Upper lobe of left lung (tissue), 6 donors: ENCODE measurements at regions not wholly inside any gene's neighbourhood (a gene's known extent, or its start where the extent isn't known, plus 50 kb on each side); places are given as distances from the start of the nearest gene placed in this dataset.

Source experiments
- ATAC-seq, 2 donors: fragments of 200-7000 bp; cut with Tn5 transposase; one replicate each; pipeline ENCODE4 v1.9.1; 2022; ENCODE audit warnings: mild to moderate bottlenecking in 2 of 2, moderate library complexity in 2 of 2; ENCODE audit not compliant: low FRiP score in 2 of 2
- DNase-seq, 2 donors: peaks; one replicate each; pipeline ENCODE4 v3.0.0-alpha.2; 2019 to 2020
- H3K27ac ChIP-seq, 4 donors: fragments of 200-600 bp; sonication (generic); one replicate each; pipeline ENCODE4 v1.5.1; 2016 to 2019
- H3K27me3 ChIP-seq, 4 donors: fragments of 200-600 bp; sonication (generic); one replicate each; pipeline ENCODE4 v1.5.1; 2017 to 2019
- H3K36me3 ChIP-seq, 4 donors: fragments of 200-600 bp; sonication (generic); one replicate each; pipeline ENCODE4 v1.5.1; 2016 to 2019
- H3K4me1 ChIP-seq, 4 donors: fragments of 200-600 bp; sonication (generic); one replicate each; pipeline ENCODE4 v1.5.1; 2018 to 2019
- H3K4me3 ChIP-seq, 4 donors: fragments of 200-600 bp; sonication (generic); one replicate each; pipeline ENCODE4 v1.5.1; 2017 to 2019; ENCODE audit warnings: mild to moderate bottlenecking in 2 of 4, moderate library complexity in 1 of 4
- H3K9me3 ChIP-seq, 4 donors: fragments of 200-600 bp; sonication (generic); one replicate each; pipeline ENCODE4 v1.5.1; 2018 to 2019
- EP300 ChIP-seq, 4 donors: sonication (generic); formaldehyde crosslinking; IDR thresholded peaks; one replicate each; pipeline ENCODE4 v1.5.1; 2017; ENCODE audit warnings: antibody characterized with exemption in 4 of 4, control low read depth in 2 of 4
- POLR2A ChIP-seq, 4 donors: fragments of 450-650 bp; IDR thresholded peaks; one replicate each; pipeline ENCODE4 v1.5.1; 2016 to 2017; ENCODE audit warnings: antibody characterized with exemption in 4 of 4, mild to moderate bottlenecking in 2 of 4
- POLR2AphosphoS5 ChIP-seq, 2 donors: sonication (generic); formaldehyde crosslinking; IDR thresholded peaks; one replicate each; pipeline ENCODE4 v1.5.1; 2017; ENCODE audit warnings: antibody characterized with exemption in 2 of 2
- WGBS, 2 donors: methylation state at CpG; one replicate each; pipeline ENCODE4 v1.1.5; 2017 to 2018; 5-methylcytosine and 5-hydroxymethylcytosine counted together
- TF ChIP-seq, protein P1 (sequence below), 6 experiments: fragments of 450-650 bp in 4 of 6; fragments of 200-600 bp in 2 of 6; sonication (generic) in 2 of 6; IDR thresholded peaks; one replicate each; pipeline ENCODE4 v1.5.1; 2016 to 2019; ENCODE audit warnings: antibody characterized with exemption in 6 of 6
- donor health status: DM: no; HTN: no; CAD: no; lungs with moderate emphysema.
- donor health status: DM: no; HTN: yes; CAD: no; lungs with severe emphysema.

DNA sequence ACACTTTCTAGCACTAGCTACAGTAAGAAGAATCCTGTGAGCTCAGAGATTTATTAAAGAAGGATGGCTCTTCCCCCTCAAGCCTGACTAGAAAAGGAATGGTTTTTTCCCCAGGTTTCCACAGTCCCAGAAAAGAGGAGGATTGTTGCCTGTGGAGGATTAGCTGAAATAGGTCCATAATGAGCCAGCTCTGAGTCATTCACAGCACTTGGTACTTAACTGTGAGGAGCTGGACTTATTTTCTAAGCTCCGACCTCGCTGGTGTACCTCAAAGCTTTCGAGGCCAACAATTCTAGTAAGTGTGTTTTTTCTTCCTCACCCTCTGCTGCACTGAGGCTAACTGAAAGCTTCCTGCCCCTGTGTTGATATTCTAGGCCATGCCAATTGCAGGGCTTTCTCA is 222.5 kb upstream of the IL12B start:
- WGBS, 2 donors, result 90 to 92% methylated on average over 3 of the region's 3 CpGs

DNA sequence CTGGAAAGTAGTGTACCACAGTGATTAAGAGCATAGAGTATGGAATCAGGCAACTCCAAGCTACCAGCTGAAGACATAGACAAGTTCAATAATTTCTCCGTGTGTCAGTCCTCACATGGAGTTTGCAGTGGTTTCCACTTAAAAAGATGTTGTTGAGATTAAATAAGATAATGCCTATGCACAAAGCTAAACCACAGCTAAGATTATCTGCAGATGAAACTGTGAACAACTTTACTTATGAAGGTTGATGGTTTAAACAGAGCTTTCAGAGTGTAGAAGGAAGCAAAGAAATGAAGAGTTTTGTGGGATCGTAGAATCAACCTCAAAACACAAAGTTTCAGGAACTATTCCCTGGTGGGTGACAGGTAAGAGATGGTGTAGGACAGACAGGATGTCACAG is 223.5 kb upstream of the IL12B start:
- ATAC-seq, result no peak
- H3K4me1 ChIP-seq, result peaks cover 0 to 3% (median 0%) of the 10 kb centered on the region in 4 donors
- H3K4me3 ChIP-seq, result no peak overlapping the region
- no peaks in the 10 kb centered on the region for H3K36me3 ChIP-seq
- H3K27ac ChIP-seq, result no peak overlapping the region
- no peak for DNase-seq
- H3K27me3 ChIP-seq, result no peaks in the 10 kb centered on the region
- WGBS, 2 donors, result 93 to 94% methylated on average over 2 of the region's 2 CpGs
- no peaks in the 10 kb centered on the region for H3K9me3 ChIP-seq
- no peak for TF ChIP-seq POLR2A (IDR thresholded peaks at IDR 0.05)
- no peak for TF ChIP-seq EP300 (IDR thresholded peaks at IDR 0.05)
- TF ChIP-seq, protein P1, sequence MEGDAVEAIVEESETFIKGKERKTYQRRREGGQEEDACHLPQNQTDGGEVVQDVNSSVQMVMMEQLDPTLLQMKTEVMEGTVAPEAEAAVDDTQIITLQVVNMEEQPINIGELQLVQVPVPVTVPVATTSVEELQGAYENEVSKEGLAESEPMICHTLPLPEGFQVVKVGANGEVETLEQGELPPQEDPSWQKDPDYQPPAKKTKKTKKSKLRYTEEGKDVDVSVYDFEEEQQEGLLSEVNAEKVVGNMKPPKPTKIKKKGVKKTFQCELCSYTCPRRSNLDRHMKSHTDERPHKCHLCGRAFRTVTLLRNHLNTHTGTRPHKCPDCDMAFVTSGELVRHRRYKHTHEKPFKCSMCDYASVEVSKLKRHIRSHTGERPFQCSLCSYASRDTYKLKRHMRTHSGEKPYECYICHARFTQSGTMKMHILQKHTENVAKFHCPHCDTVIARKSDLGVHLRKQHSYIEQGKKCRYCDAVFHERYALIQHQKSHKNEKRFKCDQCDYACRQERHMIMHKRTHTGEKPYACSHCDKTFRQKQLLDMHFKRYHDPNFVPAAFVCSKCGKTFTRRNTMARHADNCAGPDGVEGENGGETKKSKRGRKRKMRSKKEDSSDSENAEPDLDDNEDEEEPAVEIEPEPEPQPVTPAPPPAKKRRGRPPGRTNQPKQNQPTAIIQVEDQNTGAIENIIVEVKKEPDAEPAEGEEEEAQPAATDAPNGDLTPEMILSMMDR (IDR thresholded peaks at IDR 0.05), result no peak
- no peak for TF ChIP-seq POLR2AphosphoS5 (IDR thresholded peaks at IDR 0.05)

More for the DNA sequence above, 222.5 kb upstream of the IL12B start:
- Histone ChIP-seq H3K9me3 (peaks cover 0 to under 1% (median 0%) of the 10 kb centered on the region in 4 donors), H3K36me3 (no peaks in the 10 kb centered on the region), H3K27me3 (no peaks in the 10 kb centered on the region), H3K27ac (no peak overlapping the region), H3K4me1 (peaks cover 0 to 3% (median 0%) of the 10 kb centered on the region in 4 donors), H3K4me3 (no peak overlapping the region)
- no peak for TF ChIP-seq EP300 (IDR thresholded peaks at IDR 0.05)
- TF ChIP-seq, protein P1 (IDR thresholded peaks at IDR 0.05), result no peak
- ATAC-seq (no peak), DNase-seq (no peak)

DNA sequence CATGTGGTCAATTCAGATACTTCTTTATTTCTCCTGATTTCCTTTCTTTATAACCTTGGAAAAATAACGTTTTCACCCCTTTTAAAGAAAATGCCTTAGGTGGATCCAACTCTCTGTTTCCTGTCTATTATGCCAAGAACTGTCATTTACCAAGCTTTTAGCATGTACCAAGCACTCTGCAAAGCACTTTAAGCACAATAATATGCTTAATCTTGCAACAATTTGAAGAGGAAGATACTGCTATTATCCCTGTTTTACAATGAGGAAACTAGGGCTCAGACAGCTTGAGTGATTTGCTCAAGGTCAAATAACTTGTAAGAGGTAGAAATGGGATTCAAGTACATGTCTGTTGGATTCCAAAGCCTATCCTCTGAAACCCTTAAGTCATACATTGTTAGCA is 224.8 kb upstream of the IL12B start:
- WGBS, 2 donors, result 40 to 52% methylated on average over 1 of the region's 1 CpG
- Histone ChIP-seq H3K27ac (no peak overlapping the region), H3K9me3 (no peaks in the 10 kb centered on the region), H3K36me3 (no peaks in the 10 kb centered on the region), H3K4me1 (peaks cover 0 to 5% (median 2%) of the 10 kb centered on the region in 4 donors), H3K27me3 (no peaks in the 10 kb centered on the region), H3K4me3 (no peak overlapping the region)
- TF ChIP-seq EP300 (IDR thresholded peaks at IDR 0.05) (no peak), POLR2A (IDR thresholded peaks at IDR 0.05) (no peak), POLR2AphosphoS5 (IDR thresholded peaks at IDR 0.05) (no peak)
- TF ChIP-seq, protein P1 (IDR thresholded peaks at IDR 0.05), result no peak
- ATAC-seq (no peak), DNase-seq (no peak)

DNA sequence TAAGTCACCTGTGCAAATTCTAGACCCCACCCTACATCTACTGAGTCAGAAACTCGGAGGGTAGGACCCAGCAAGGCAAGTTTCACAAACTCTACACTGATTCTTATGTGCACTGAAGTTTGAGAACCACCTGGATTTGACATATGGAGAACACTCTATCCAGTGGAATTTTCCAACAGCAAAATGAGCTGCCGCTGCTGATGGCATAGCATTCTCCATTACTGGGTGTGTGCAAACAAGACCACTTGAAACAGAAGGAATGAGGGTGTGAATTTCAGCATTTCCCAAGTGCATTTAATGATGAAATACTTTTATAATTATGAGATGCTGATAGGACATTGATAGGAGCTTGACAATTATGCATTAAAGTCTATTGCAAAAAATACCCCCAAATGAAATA is 229.1 kb upstream of the IL12B start:
- H3K36me3 ChIP-seq, result no peaks in the 10 kb centered on the region
- 54 to 69% methylated on average over 2 of the region's 2 CpGs for WGBS, 2 donors
- TF ChIP-seq EP300 (IDR thresholded peaks at IDR 0.05), result peak in 1 of 4 donors; percentile 14
- no peak for TF ChIP-seq POLR2A (IDR thresholded peaks at IDR 0.05)
- no peaks in the 10 kb centered on the region for H3K9me3 ChIP-seq
- H3K4me3 ChIP-seq, result no peak overlapping the region
- peak overlapping the region in 1 of 4 donors; percentile 25 for H3K27ac ChIP-seq
- peak in 1 of 2 donors; percentile 39 for DNase-seq
- H3K27me3 ChIP-seq, result no peaks in the 10 kb centered on the region
- H3K4me1 ChIP-seq, result peaks cover 0 to 5% (median 2%) of the 10 kb centered on the region in 4 donors
- no peak for ATAC-seq

DNA sequence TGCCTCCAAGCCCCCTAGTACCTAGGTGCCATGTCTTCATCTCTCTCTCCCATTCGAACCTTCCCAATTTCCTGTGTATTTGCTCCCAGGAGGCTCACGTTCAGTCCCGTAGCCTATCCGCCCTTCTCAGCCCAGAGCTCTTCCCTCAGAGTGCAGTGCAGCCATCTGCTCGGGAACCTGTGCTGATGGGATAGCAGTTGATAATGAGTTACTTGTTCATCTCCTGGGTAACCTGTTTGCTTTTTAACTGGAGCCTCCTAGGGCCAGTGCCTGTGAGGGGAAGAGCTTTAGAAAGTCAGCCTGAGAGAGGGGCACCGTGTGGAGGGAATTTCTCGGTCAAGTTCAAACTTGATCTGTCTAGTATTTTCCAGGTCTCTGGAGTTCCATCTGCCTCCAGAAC is 229.8 kb upstream of the IL12B start:
- Histone ChIP-seq H3K4me3 (no peak overlapping the region), H3K9me3 (no peaks in the 10 kb centered on the region), H3K4me1 (peaks cover 0 to 5% (median 2%) of the 10 kb centered on the region in 4 donors), H3K36me3 (no peaks in the 10 kb centered on the region), H3K27me3 (no peaks in the 10 kb centered on the region), H3K27ac (no peak overlapping the region)
- DNase-seq (no peak), ATAC-seq (no peak)
- TF ChIP-seq EP300 (IDR thresholded peaks at IDR 0.05), result no peak
- TF ChIP-seq, protein P1 (IDR thresholded peaks at IDR 0.05), result no peak
- TF ChIP-seq POLR2A (IDR thresholded peaks at IDR 0.05), result no peak
- WGBS, 2 donors, result 84 to 86% methylated on average over 7 of the region's 7 CpGs
